ENCODE measurements at regions not wholly inside any gene's neighbourhood (a gene's known extent, or its start where the extent isn't known, plus 50 kb on each side); places are given as distances from the start of the nearest gene placed in this dataset.

GRCh38 chr13:56393549-56393948 lies 747.2 kb upstream of the PRR20A start:
- no peak for TF ChIP-seq POLR2A (IDR thresholded peaks at IDR 0.05)
- no peak for TF ChIP-seq CTCF (IDR thresholded peaks at IDR 0.05)

Measured in heart left ventricle (tissue), 13 donors.